HepG2 (cell line): ENCODE measurements at regions not wholly inside any gene's neighbourhood (a gene's known extent, or its start where the extent isn't known, plus 50 kb on each side); places are given as distances from the start of the nearest gene placed in this dataset.

Source experiments
- ATAC-seq: fragments of 200-7000 bp; cut with Tn5 transposase; 3 replicates; pipeline ENCODE4 v1.9.1; 2020; ENCODE audit warnings: mild to moderate bottlenecking, moderate library complexity
- BruUV-seq: library from RNA; stranded (reverse); fragments of 400-500 nt; replicated peaks from 2 replicates; lab custom pipeline; 2021; lab: Mats Ljungman, UMichigan
- CTCF ChIA-PET: fragments of 300-600 bp; formaldehyde crosslinking; extraction: SDS; loops from one replicate; lab custom pipeline; 2021; ENCODE audit warnings: low total read pairs, inconsistent platforms, low intra/inter-chr PET ratio; lab: Yijun Ruan, JAX
- POLR2A ChIA-PET: fragments of 350-600 bp; sonication (Branson Sonifier 250); formaldehyde crosslinking; loops from one replicate; lab custom pipeline; 2020; ENCODE audit warnings: antibody characterized with exemption, inconsistent platforms; lab: Yijun Ruan, JAX
- DNase-seq: peaks from one replicate; pipeline ENCODE4 v3.0.0-alpha.2; 2015; ENCODE audit warnings: low spot score
- FAIRE-seq: peaks from 3 replicates; lab custom pipeline; 2011; peaks lifted over from hg19 to GRCh38; lab: Jason Lieb, UNC
- H2AFZ ChIP-seq: one replicate; pipeline ENCODE4 v1.6.1; 2011; ENCODE audit warnings: low read length, inconsistent platforms
- H3K27ac ChIP-seq: fragments of 300-600 bp; 3 replicates; pipeline ENCODE4 v1.8.0; 2011; ENCODE audit warnings: mixed run types, mild to moderate bottlenecking, mixed read lengths, low read length, inconsistent platforms; ENCODE audit not compliant: insufficient read depth; ENCODE audit errors: extremely low read length
- H3K27me3 ChIP-seq, 2 experiments: fragments of 200-600 bp in 1 of 2; 2 replicates in 1 of 2; 3 replicates in 1 of 2; pipeline versions ENCODE4 v1.6.0 to v1.8.0; 2011; ENCODE audit warnings: low read length in 2 of 2, mild to moderate bottlenecking in 2 of 2, moderate library complexity in 2 of 2, inconsistent platforms in 1 of 2; ENCODE audit not compliant: insufficient read depth in 2 of 2, control insufficient read depth in 1 of 2
- H3K36me3 ChIP-seq, 2 experiments: fragments of 200-600 bp in 1 of 2; replicated peaks in 1 of 2; 2 replicates in 1 of 2; 3 replicates in 1 of 2; pipeline versions ENCODE4 v1.5.1 to v1.8.0; 2011; ENCODE audit warnings: low read length in 2 of 2, inconsistent platforms in 1 of 2; ENCODE audit not compliant: insufficient read depth in 2 of 2, control insufficient read depth in 1 of 2
- H3K4me1 ChIP-seq: 2 replicates; pipeline ENCODE4 v1.5.1; 2012; ENCODE audit warnings: low read length, inconsistent platforms; ENCODE audit not compliant: insufficient read depth
- H3K4me2 ChIP-seq: 2 replicates; pipeline ENCODE4 v1.6.0; 2011; ENCODE audit warnings: low read depth, low read length, inconsistent platforms
- H3K4me3 ChIP-seq, 3 experiments: fragments of 200-600 bp in 1 of 3; sonication (generic), shearing (Covaris generic) in 1 of 3; replicated peaks in 1 of 3; 2 replicates each; pipeline ENCODE4 v1.5.1; 2011 to 2016; ENCODE audit warnings: low read length in 3 of 3, inconsistent platforms in 2 of 3, low read depth in 2 of 3, mild to moderate bottlenecking in 2 of 3, control low read depth in 1 of 3, mixed read lengths in 1 of 3; ENCODE audit not compliant: insufficient read depth in 1 of 3
- H3K79me2 ChIP-seq: one replicate; pipeline ENCODE4 v1.6.1; 2011; ENCODE audit warnings: low read length, inconsistent platforms; ENCODE audit not compliant: insufficient read depth
- H3K9ac ChIP-seq: 2 replicates; pipeline ENCODE4 v1.6.0; 2011; ENCODE audit warnings: mild to moderate bottlenecking, low read depth, low read length, inconsistent platforms; ENCODE audit not compliant: insufficient read depth
- H3K9me3 ChIP-seq: 2 replicates; pipeline ENCODE4 v1.5.1; 2012; ENCODE audit warnings: mild to moderate bottlenecking, low read length
- H4K20me1 ChIP-seq: 2 replicates; pipeline ENCODE4 v1.6.0; 2011; ENCODE audit warnings: inconsistent platforms, mild to moderate bottlenecking, low read length, moderate library complexity; ENCODE audit not compliant: insufficient read depth
- ATRX ChIP-seq: sonication (generic); formaldehyde crosslinking; IDR thresholded peaks from 2 replicates; pipeline ENCODE4 v1.4.0; 2020; ENCODE audit warnings: missing genetic modification reagents, borderline replicate concordance
- CENPX ChIP-seq: sonication (generic); formaldehyde crosslinking; IDR thresholded peaks from 2 replicates; pipeline ENCODE4 v1.9.0; 2021; ENCODE audit warnings: mild to moderate bottlenecking, missing genetic modification reagents, moderate library complexity
- HNF4A ChIP-seq: sonication (generic); formaldehyde crosslinking; IDR thresholded peaks from 2 replicates; pipeline ENCODE4 v1.4.0; 2020; ENCODE audit warnings: missing genetic modification reagents
- POLR2A ChIP-seq, 2 experiments: IDR thresholded peaks; 2 replicates each; pipeline ENCODE4 v1.6.1; 2011; ENCODE audit warnings: low read depth in 2 of 2, low read length in 2 of 2, mild to moderate bottlenecking in 1 of 2, moderate library complexity in 1 of 2; ENCODE audit not compliant: insufficient read depth in 1 of 2
- ZFP41 ChIP-seq: sonication (generic); formaldehyde crosslinking; IDR thresholded peaks from 2 replicates; pipeline ENCODE4 v1.4.0; 2020; ENCODE audit warnings: mild to moderate bottlenecking, missing genetic modification reagents, borderline replicate concordance
- ZNF792 ChIP-seq: IDR thresholded peaks from 2 replicates; pipeline ENCODE4 v1.6.1; 2016
- WGBS: methylation state at CpG from one replicate; pipeline ENCODE4 v1.1.6; 2017; ENCODE audit warnings: low lambda C conversion rate; 5-methylcytosine and 5-hydroxymethylcytosine counted together
- in situ Hi-C: cut with HindIII; loops from 2 replicates; pipeline ENCODE4 v1.10.0; 2017; ENCODE audit warnings: low pct_unique_long_range_greater_than_20kb; ENCODE audit not compliant: extremely low pct_ligation_motif_present
- intact Hi-C: fragments of 100-400 bp; cut with micrococcal nuclease; formaldehyde crosslinking; loops from one replicate; pipeline ENCODE4 v1.10.0; 2022; ENCODE audit not compliant: unreplicated experiment
- TF ChIP-seq, protein P1 (sequence below): sonication (generic); formaldehyde crosslinking; IDR thresholded peaks from 2 replicates; pipeline ENCODE4 v1.5.0; 2020; ENCODE audit warnings: missing genetic modification reagents

DNA sequence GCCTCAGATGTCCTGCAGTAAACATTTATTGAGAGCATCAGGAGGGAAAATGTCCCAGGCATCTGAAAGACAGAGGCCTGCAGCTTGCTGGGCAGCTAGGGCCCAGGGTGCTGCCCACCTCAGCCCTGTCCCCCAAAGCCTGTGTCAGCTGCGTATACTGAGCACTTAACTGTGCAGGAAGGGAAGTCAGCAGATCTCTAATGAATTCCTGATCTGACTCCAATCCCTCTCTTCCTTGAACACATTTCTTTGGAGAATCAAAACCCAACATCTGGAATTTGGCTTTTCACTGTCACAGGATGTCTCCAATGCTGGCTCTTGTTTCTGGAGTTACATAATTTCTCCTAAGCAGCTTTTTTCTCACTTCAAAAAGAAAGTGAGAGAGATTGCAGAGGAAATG, 364.7 kb upstream of the NFE2L3 start:
- Histone ChIP-seq H4K20me1 (no peaks in the 10 kb centered on the region), H3K27me3 (peaks cover 0 to 9% of the 10 kb centered on the region in 2 experiments; a peak in 1 of 5 replicates), H3K27ac (no peak overlapping the region), H3K9ac (no peak overlapping the region), H2AFZ (no peak overlapping the region), H3K4me1 (no peaks in the 10 kb centered on the region), H3K4me3 (no peak overlapping the region), H3K79me2 (no peaks in the 10 kb centered on the region), H3K9me3 (no peaks in the 10 kb centered on the region), H3K36me3 (no peaks in the 10 kb centered on the region), H3K4me2 (no peak overlapping the region)
- TF ChIP-seq ATRX (CRISPR knock-in tag) (no peak), HNF4A (CRISPR knock-in tag) (no peak), ZFP41 (no peak), POLR2A (IDR thresholded peaks at IDR 0.05; ENCODE audit: insufficient read depth in 1 of 2, low read depth in 2 of 2, low read length in 2 of 2) (no peak)
- in situ Hi-C loops (no loop called here), intact Hi-C loops (no loop called here)
- ChIA-PET CTCF (no interaction called here), POLR2A (no interaction called here)
- no TSS peak for BruUV-seq
- no peak for DNase-seq
- ATAC-seq: no peak
- no peak for FAIRE-seq
- 0% methylated on average over 1 of the region's 1 CpG for WGBS

- no peaks in the 10 kb centered on the region for H3K79me2 ChIP-seq
- no peak overlapping the region for H3K4me3 ChIP-seq
- ChIA-PET POLR2A (no interaction called here), CTCF (no interaction called here)
- H4K20me1 ChIP-seq: no peaks in the 10 kb centered on the region
- H2AFZ ChIP-seq: no peak overlapping the region
- no peak for DNase-seq
- H3K9me3 ChIP-seq: no peaks in the 10 kb centered on the region
- H3K4me2 ChIP-seq: no peak overlapping the region
- intact Hi-C loops (no loop called here), in situ Hi-C loops (no loop called here)
- no peaks in the 10 kb centered on the region for H3K4me1 ChIP-seq
- no peak for ATAC-seq
- H3K27me3 ChIP-seq: peaks cover 0 to 9% of the 10 kb centered on the region in 2 experiments; a peak in 1 of 5 replicates
- no peak overlapping the region for H3K27ac ChIP-seq
- H3K9ac ChIP-seq: no peak overlapping the region
- no peak for FAIRE-seq
- BruUV-seq: no TSS peak
- no peaks in the 10 kb centered on the region for H3K36me3 ChIP-seq
- TF ChIP-seq CENPX (CRISPR knock-in tag): no peak
- TF ChIP-seq, protein P1, sequence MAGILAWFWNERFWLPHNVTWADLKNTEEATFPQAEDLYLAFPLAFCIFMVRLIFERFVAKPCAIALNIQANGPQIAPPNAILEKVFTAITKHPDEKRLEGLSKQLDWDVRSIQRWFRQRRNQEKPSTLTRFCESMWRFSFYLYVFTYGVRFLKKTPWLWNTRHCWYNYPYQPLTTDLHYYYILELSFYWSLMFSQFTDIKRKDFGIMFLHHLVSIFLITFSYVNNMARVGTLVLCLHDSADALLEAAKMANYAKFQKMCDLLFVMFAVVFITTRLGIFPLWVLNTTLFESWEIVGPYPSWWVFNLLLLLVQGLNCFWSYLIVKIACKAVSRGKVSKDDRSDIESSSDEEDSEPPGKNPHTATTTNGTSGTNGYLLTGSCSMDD (CRISPR knock-in tag): no peak
- no peak for TF ChIP-seq ZNF792 (CRISPR knock-in tag)
Measured at GRCh38 chr7:25788371-25788770, 363.6 kb upstream of the NFE2L3 start.
